ENCODE measurements at regions not wholly inside any gene's neighbourhood (a gene's known extent, or its start where the extent isn't known, plus 50 kb on each side); places are given as distances from the start of the nearest gene placed in this dataset.

DNA sequence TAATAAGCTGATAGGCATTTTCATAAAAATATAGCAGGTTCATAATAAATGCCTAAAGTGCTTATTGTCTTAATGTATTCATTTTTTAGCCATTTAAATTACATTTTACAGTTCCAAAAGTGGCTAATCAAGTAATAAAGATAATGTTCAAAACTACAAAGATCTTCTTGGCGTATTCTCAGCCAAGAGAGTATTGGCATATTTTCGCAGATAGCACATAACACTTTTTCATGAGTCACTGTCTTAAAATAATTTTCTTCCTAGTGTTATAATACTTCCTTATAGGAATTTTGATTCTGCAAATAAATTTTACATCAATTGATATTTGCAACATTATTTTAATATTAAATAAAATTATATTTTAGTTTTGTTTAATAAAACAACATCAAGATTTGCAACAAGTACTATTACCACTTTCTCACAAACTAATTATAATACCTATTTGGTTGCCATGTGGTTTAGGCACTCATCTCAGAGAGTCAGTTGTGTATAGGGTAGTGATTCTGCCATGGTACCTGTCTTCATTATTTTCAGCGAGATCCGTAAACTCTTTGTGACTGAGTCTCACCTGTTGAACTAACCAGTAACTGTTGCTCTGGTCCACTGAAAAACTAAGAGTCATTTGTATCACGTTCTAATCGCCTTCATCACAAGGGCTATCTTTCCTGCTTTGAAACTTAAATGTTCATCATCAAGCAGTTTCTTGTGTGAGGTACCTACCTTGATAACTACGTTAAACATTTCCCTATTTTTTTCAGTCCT lies 152.5 kb upstream of the AKR1E2 start:
- no peak for TF ChIP-seq EZH2 (IDR thresholded peaks at IDR 0.05; ENCODE audit: insufficient read depth, low read length)
- TF ChIP-seq, protein P1, sequence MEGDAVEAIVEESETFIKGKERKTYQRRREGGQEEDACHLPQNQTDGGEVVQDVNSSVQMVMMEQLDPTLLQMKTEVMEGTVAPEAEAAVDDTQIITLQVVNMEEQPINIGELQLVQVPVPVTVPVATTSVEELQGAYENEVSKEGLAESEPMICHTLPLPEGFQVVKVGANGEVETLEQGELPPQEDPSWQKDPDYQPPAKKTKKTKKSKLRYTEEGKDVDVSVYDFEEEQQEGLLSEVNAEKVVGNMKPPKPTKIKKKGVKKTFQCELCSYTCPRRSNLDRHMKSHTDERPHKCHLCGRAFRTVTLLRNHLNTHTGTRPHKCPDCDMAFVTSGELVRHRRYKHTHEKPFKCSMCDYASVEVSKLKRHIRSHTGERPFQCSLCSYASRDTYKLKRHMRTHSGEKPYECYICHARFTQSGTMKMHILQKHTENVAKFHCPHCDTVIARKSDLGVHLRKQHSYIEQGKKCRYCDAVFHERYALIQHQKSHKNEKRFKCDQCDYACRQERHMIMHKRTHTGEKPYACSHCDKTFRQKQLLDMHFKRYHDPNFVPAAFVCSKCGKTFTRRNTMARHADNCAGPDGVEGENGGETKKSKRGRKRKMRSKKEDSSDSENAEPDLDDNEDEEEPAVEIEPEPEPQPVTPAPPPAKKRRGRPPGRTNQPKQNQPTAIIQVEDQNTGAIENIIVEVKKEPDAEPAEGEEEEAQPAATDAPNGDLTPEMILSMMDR (IDR thresholded peaks at IDR 0.05; ENCODE audit: insufficient read depth, low read depth, low read length) = no peak
- Mint-ChIP-seq H3K9me3 (ENCODE audit: unreplicated experiment) (no peaks in the 10 kb centered on the region), H3K36me3 (ENCODE audit: low read depth, unreplicated experiment) (no peaks in the 10 kb centered on the region), H3K27ac (ENCODE audit: unreplicated experiment) (no peak overlapping the region), H3K4me3 (ENCODE audit: unreplicated experiment) (no peak overlapping the region), H3K27me3 (ENCODE audit: low read depth, unreplicated experiment) (no peaks in the 10 kb centered on the region), H3K4me1 (ENCODE audit: low read depth, unreplicated experiment) (peaks cover 25% of the 10 kb centered on the region)
- H3K27me3 ChIP-seq (ENCODE audit: insufficient read depth, low read length) = no peaks in the 10 kb centered on the region
- no peaks in the 10 kb centered on the region for H4K20me1 ChIP-seq (ENCODE audit: insufficient read depth, low read length)
- peaks cover 29% of the 10 kb centered on the region for H3K4me1 ChIP-seq (ENCODE audit: insufficient read depth, low read length)
- H3K36me3 ChIP-seq (ENCODE audit: insufficient read depth, low read length) = no peaks in the 10 kb centered on the region
- FAIRE-seq (no peak), DNase-seq (ENCODE audit: low read depth) (no peak)
- no peak overlapping the region for H3K4me3 ChIP-seq (ENCODE audit: insufficient read depth, low read depth, low read length)
- no peak overlapping the region for H3K4me2 ChIP-seq (ENCODE audit: low read length)
- peaks cover 16% of the 10 kb centered on the region for H3K79me2 ChIP-seq (ENCODE audit: insufficient read depth, low read length)
- peak overlapping the region; percentile 89 for H3K27ac ChIP-seq (ENCODE audit: low read depth, low read length)
- no peaks in the 10 kb centered on the region for H3K9me3 ChIP-seq (ENCODE audit: insufficient read depth, low read depth, low read length)
- no peak overlapping the region for H2AFZ ChIP-seq (ENCODE audit: low read depth, low read length)
- H3K9ac ChIP-seq (ENCODE audit: low read length) = peak overlapping the region; percentile 9

DNA sequence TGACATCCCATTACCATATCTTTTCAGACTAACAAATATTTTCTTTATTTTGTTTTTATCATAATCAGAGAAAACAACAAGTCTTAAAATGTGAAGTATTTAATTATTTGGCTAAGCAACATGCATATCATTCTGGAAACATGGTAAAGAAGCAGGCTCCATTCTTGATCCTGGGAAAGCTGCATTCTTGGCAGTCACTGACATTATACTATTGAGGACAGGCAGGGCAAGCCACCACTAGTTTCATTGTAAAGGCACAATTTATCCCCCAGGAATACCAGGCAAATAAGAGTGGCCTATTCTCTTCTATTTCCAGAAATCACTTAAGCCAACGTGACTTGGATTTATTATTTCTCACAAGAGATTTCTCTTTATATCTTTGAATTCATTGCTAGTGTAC lies 153.8 kb upstream of the AKR1E2 start:
- DNase-seq (ENCODE audit: low read depth) = no peak
- peak overlapping the region; percentile 79 for H3K4me2 ChIP-seq (ENCODE audit: low read length)
- H3K4me1 ChIP-seq (ENCODE audit: insufficient read depth, low read length) = peaks cover 21% of the 10 kb centered on the region
- H3K9me3 Mint-ChIP-seq (ENCODE audit: unreplicated experiment) = no peaks in the 10 kb centered on the region
- TF ChIP-seq, protein P1 (IDR thresholded peaks at IDR 0.05; ENCODE audit: insufficient read depth, low read depth, low read length) = no peak
- TF ChIP-seq EZH2 (IDR thresholded peaks at IDR 0.05; ENCODE audit: insufficient read depth, low read length) = no peak
- no peaks in the 10 kb centered on the region for H3K36me3 Mint-ChIP-seq (ENCODE audit: low read depth, unreplicated experiment)
- peaks cover 17% of the 10 kb centered on the region for H3K4me1 Mint-ChIP-seq (ENCODE audit: low read depth, unreplicated experiment)
- H3K9me3 ChIP-seq (ENCODE audit: insufficient read depth, low read depth, low read length) = no peaks in the 10 kb centered on the region
- peaks cover 16% of the 10 kb centered on the region for H3K79me2 ChIP-seq (ENCODE audit: insufficient read depth, low read length)
- H3K9ac ChIP-seq (ENCODE audit: low read length) = peak overlapping the region; percentile 78
- H4K20me1 ChIP-seq (ENCODE audit: insufficient read depth, low read length) = no peaks in the 10 kb centered on the region
- no peaks in the 10 kb centered on the region for H3K27me3 ChIP-seq (ENCODE audit: insufficient read depth, low read length)
- no peaks in the 10 kb centered on the region for H3K27me3 Mint-ChIP-seq (ENCODE audit: low read depth, unreplicated experiment)
- peak; percentile 26 for FAIRE-seq
- H3K4me3 Mint-ChIP-seq (ENCODE audit: unreplicated experiment) = no peak overlapping the region
- peak overlapping the region; percentile 89 for H3K27ac ChIP-seq (ENCODE audit: low read depth, low read length)
- H2AFZ ChIP-seq (ENCODE audit: low read depth, low read length) = no peak overlapping the region
- peak overlapping the region; percentile 87 for H3K27ac Mint-ChIP-seq (ENCODE audit: unreplicated experiment)
- no peak overlapping the region for H3K4me3 ChIP-seq (ENCODE audit: insufficient read depth, low read depth, low read length)
- no peaks in the 10 kb centered on the region for H3K36me3 ChIP-seq (ENCODE audit: insufficient read depth, low read length)
